GM21619 (cell line): ENCODE measurements at regions not wholly inside any gene's neighbourhood (a gene's known extent, or its start where the extent isn't known, plus 50 kb on each side); places are given as distances from the start of the nearest gene placed in this dataset.

Source experiments
- ATAC-seq: cut with Tn5 transposase; IDR thresholded peaks from one replicate; pipeline ENCODE4 v1.9.1; 2021; ENCODE audit not compliant: unreplicated experiment

DNA sequence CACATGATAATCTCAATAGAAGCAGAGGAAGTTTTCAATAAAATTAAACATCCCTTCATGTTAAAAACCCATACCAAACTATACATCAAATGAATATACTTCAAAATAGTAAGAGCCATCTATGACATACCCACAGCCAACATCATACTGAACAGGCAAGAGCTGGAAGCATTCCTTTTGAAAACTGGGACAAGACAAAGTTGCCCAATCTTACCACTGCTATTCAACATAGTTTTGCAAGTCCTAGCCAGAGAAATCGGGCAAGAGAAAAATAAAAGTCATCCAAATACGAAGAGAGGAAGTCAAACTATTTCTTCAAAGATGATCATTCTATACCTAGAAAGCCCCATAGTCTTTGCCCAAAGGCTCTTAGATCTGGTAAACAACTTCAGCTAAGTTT lies 454.7 kb upstream of the PRICKLE1 start:
- no peak for ATAC-seq

- ATAC-seq = no peak
Observed at GRCh38 chr12:43038991-43039390, 449.4 kb upstream of the PRICKLE1 start.

DNA sequence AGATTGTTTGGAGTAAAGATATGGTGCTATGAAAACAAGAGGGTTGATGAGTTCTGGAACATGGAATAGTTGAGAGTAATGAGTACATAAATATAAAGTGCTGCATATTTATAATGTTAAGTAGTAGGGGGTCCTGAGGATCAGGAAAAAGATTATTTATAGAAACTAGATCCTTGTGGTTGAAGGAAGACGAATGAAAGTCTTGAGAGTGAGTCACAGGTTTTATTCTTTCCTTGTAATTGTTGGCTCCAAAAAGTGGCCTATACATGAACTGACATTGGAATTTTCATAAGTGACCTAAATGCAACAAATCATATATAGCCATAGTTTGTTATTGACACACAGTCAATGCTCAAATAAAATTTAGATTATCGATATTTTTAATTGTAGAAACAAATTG lies 440.4 kb upstream of the PRICKLE1 start:
- ATAC-seq = no peak

DNA sequence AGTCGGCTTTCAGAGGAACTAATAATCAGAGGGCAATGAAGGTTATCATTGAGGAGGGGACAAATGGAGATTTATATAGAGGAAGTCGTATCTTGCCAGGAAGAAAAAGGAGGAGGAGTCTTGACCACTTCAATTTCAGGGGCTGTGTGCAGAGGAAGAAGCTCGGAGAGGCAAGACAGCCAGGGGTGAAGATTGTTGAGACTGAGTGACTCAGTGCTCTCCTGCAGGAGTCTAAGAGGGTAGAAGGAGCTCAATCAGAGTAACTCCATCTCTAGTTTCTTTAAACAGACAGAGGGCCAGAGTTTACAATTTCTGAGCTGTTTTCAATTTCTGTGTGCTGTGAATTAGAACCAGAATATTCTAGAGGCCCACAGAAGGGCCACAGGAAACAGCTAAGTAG lies 439.3 kb upstream of the PRICKLE1 start:
- ATAC-seq = no peak

DNA sequence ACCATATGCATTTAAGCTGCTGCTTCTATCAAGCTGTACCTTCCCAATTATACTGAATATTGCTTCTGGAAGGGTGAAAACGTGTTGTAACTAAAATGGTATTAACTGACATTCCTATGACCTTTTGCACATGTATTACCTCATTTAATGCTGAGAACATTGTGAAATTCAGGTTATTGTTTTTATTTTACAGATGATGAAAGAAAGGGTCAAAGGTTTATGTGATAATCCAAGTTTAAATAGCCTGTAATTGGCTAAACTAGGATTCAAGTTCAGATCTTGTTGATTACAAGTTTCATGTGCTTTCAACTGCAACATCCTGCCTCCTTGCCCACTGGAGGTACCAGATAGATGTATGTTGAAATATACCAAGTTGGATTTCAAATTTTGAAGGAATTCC lies 433.3 kb upstream of the PRICKLE1 start:
- ATAC-seq = no peak

- ATAC-seq = no peak
Observed at GRCh38 chr12:43015090-43015737, 425.7 kb upstream of the PRICKLE1 start.

GRCh38 chr12:43011383-43011926 lies 421.9 kb upstream of the PRICKLE1 start:
- peak; percentile 86 for ATAC-seq

DNA sequence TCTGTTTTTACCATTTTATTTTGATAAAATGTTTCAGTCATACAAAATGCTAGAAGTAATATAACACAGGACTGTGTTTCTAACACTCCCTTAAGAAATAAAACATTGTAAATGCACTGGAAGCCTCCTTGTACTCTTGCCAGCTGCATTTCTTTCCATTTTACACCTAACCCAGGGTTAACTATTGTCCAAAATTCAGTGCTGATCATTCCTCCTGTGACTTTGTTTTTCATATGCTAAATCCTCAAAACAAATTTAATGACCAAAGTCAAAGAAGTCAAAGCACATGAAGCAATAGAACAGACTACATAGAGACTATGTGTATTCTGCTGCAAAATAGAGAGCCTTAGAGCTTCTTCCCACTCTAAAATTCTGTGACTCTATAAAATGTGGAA lies 420.3 kb upstream of the PRICKLE1 start:
- no peak for ATAC-seq

DNA sequence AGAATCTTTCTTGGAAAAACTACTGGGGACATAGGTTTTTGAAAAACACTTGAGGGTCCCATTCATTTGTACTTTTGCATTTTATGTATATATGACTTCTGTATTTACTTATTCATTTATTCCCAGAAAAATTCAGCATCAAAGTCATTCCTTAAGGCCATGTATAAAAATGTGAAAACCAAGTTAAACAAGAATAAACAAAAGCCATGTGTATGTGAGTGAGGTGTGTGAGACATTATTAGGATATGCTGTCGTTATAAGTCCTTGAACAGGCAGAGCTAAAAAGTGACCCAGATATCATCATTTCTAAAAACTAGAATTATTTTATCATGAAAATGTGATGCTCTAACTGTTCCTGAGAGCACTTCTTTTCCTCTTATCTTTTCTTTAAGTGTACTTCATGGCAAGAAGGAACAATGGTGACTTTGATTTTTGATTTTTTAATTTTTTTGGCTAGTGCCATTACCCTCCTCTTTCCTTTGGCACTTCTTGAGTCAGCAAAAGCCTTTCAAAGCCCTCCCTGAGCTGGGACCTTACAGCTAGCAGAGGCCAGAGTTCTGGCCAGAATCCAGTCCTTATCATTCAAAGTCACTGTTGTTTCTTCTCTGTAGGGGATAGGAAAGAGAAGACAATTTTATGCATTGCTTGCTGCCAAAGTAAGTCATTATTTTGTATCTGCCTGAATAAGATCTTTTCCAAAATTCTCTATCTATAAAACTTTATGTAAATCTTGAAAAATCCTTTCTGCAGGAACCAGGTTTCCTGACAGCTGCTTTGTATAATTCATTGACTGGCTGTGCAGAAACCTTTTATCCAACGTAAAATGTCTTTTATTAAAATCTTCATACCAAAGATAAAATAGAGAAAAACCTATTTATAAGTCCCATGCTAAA lies 419.7 kb upstream of the PRICKLE1 start:
- no peak for ATAC-seq

DNA sequence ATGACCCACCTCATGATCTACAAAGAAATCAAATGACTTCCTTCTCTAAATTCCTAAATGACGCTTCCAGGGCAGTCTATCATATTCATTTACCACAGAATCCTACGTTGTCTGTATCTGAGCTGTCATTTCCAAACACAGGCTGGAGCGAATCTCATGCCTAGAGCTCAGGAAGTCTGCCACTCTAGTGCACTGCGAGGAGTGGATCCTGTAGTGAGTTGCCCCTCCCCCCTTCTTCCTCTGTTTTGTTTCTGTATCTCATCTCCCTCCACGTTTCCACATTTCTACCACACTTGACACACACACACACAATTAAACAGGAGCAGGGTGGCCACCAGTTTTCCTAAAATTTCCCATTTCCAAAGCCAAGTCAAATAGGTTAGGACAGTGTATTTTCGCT lies 415.4 kb upstream of the PRICKLE1 start:
- ATAC-seq = no peak

DNA sequence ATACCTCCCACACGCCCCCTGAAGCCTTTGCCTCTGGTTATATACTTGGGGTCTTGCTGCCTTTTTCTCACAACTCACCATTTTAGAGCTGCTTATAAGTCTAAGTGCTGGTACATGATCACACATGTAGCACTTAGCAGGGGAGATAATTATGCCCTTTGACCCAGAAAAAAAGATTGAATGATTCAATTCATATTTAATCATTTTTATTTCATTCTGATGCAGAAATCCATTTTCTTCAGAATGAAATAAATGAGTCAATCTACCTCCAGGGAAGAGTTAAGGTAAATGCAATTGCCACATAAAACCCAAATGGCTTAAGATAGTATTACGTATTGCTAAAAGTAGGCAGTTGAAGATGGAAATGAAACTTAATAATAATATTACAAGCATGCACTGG lies 414.6 kb upstream of the PRICKLE1 start:
- ATAC-seq = no peak

DNA sequence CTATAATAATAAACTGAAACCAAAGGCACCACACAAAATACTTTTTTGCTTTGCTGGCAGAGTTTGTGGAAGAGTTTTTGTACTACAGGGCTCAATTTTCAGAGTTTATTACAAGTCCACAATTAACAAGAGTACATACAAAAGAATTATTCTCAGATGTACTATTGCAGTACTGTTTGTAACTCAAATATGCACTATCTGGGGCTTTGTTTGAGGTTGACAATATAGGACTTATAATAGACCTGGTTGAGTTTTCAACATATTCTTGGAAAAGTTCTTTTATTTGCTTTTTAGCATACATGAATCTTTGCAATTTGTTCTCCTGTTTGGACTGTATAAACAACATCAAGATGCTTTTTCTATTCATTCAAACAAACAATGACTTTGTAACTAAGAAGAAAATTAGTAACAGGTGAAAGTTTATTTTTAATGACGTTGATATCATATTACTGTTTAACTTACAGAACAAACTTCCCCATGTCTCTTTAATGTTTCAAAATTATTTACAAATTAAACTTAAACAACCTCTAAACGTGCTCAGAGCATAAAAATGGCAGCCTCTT lies 407.4 kb upstream of the PRICKLE1 start:
- ATAC-seq = no peak

DNA sequence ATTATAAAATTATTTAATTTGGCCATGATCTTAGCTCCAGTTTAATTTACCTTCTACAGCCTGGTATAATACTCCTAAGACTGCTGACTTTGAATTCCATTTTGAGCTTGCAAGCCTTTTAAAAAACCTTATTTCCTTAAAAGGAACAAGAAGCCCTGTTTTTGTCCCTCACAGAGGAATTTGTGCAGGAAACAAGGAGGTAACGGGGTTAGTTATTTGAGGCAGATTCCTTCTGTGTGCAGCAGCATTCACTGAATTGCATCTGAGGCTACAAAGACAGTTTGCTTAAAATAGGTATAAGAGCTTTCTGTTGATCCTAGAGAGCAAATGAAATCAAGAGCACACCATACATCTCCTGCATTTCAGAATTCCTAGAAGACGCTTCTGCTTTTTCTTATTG lies 403.3 kb upstream of the PRICKLE1 start:
- ATAC-seq = no peak

- no peak for ATAC-seq
Observed at GRCh38 chr12:42990387-42990786, 400.8 kb upstream of the PRICKLE1 start.

- no peak for ATAC-seq
Observed at GRCh38 chr12:42987216-42987650, 397.7 kb upstream of the PRICKLE1 start.

GRCh38 chr12:42985506-42985905 lies 396.0 kb upstream of the PRICKLE1 start:
- ATAC-seq = no peak

- no peak for ATAC-seq
Observed at GRCh38 chr12:42982828-42983227, 393.3 kb upstream of the PRICKLE1 start.

DNA sequence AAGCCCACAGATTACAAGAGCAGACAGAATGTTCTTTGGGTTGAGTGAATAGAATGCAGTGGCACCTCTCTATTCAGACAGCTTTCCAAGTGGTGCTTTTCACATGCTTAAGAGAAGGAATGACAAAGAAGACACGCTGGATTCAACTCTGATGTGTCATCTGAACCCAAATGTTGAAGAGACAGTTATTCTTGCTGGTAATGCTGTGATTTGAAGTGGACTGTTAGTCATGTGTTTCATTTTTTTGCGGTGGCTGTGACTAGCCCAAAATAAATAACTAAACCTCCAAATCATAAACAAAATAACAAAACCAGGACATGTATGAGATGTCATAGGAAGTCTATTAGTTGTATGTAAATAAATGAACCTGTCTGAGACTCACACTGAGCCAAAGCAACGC lies 391.8 kb upstream of the PRICKLE1 start:
- no peak for ATAC-seq

- ATAC-seq = no peak
Observed at GRCh38 chr12:42980441-42980840, 390.9 kb upstream of the PRICKLE1 start.

DNA sequence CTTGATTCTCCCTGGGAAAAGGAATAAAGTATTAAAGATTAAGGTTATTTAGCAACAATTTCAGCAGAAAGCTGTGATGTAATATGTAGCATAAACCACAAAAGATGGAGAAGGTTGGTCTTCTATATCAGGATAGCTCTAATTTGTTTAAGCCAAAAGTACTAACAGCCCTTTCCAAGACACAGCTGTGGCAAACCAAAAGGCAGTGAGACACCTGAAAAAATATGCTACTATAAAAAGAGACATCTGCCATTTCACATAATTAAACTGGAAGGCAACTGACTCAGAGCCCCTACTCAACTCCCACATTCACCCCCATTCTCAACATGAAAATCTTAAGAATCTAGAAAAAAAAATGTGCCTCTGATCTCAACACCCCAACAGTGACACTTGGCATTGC lies 390.2 kb upstream of the PRICKLE1 start:
- ATAC-seq = no peak

- no peak for ATAC-seq
Observed at GRCh38 chr12:42978708-42979107, 389.2 kb upstream of the PRICKLE1 start.
